GM23338 (cell line): ENCODE measurements at regions not wholly inside any gene's neighbourhood (a gene's known extent, or its start where the extent isn't known, plus 50 kb on each side); places are given as distances from the start of the nearest gene placed in this dataset.
A peak's percentile ranks its signal among the peaks of the same experiment; 100 is the strongest.

ENCODE experiments used
- ATAC-seq: fragments of 200-7000 bp; cut with Tn5 transposase; 3 replicates; pipeline ENCODE4 v1.9.1; 2020
- DNase-seq: peaks from one replicate; pipeline ENCODE4 v3.0.0-alpha.2; 2015; ENCODE audit warnings: low spot score
- H2AFZ ChIP-seq: fragments of 200-600 bp; sonication (generic); 2 replicates; pipeline ENCODE4 v1.8.0; 2016; ENCODE audit warnings: antibody characterized with exemption, mild to moderate bottlenecking, moderate library complexity
- H3F3A ChIP-seq: fragments of 200-600 bp; sonication (generic); replicated peaks from 2 replicates; pipeline ENCODE4 v1.8.0; 2017; ENCODE audit warnings: antibody characterized with exemption, mixed run types, low read depth
- H3K27ac ChIP-seq: fragments of 200-600 bp; sonication (generic); 2 replicates; pipeline ENCODE4 v1.6.1; 2016; ENCODE audit warnings: low read depth
- H3K27me3 ChIP-seq: fragments of 200-600 bp; sonication (generic); 2 replicates; pipeline ENCODE4 v1.8.0; 2016; ENCODE audit warnings: mild to moderate bottlenecking, mixed run types, moderate library complexity; ENCODE audit not compliant: insufficient read depth
- H3K36me3 ChIP-seq: fragments of 200-600 bp; sonication (generic); 2 replicates; pipeline ENCODE4 v1.8.0; 2016; ENCODE audit warnings: mild to moderate bottlenecking; ENCODE audit not compliant: insufficient read depth
- H3K4me1 ChIP-seq: fragments of 200-600 bp; sonication (generic); 2 replicates; pipeline ENCODE4 v1.8.0; 2016; ENCODE audit warnings: mild to moderate bottlenecking, moderate library complexity; ENCODE audit not compliant: insufficient read depth
- H3K4me2 ChIP-seq: fragments of 200-600 bp; sonication (generic); 2 replicates; pipeline ENCODE4 v1.7.1; 2017; ENCODE audit warnings: mixed run types
- H3K4me3 ChIP-seq: fragments of 200-600 bp; sonication (generic); 2 replicates; pipeline ENCODE4 v1.6.1; 2016; ENCODE audit warnings: mixed run types
- H3K79me2 ChIP-seq: fragments of 200-600 bp; sonication (generic); replicated peaks from 2 replicates; pipeline ENCODE4 v1.8.0; 2017; ENCODE audit warnings: mild to moderate bottlenecking; ENCODE audit not compliant: insufficient read depth
- H3K9me2 ChIP-seq: fragments of 200-600 bp; sonication (generic); 2 replicates; pipeline ENCODE4 v1.8.0; 2017; ENCODE audit not compliant: insufficient read depth
- H4K20me1 ChIP-seq: fragments of 200-600 bp; sonication (generic); replicated peaks from 2 replicates; pipeline ENCODE4 v1.8.0; 2017; ENCODE audit warnings: mild to moderate bottlenecking; ENCODE audit not compliant: insufficient read depth
- H3K27ac Mint-ChIP-seq: 2 replicates; pipeline ENCODE4 v1.8.0; 2020; ENCODE audit warnings: inconsistent platforms, mild to moderate bottlenecking, moderate library complexity, mixed read lengths
- H3K27me3 Mint-ChIP-seq: 3 replicates; pipeline ENCODE4 v1.8.0; 2022; ENCODE audit warnings: low read depth, mild to moderate bottlenecking, moderate library complexity, mixed read lengths, inconsistent platforms; ENCODE audit not compliant: insufficient read depth, poor library complexity
- H3K36me3 Mint-ChIP-seq: 3 replicates; pipeline ENCODE4 v1.8.0; 2021; ENCODE audit warnings: low read depth, mild to moderate bottlenecking, inconsistent platforms, moderate library complexity, mixed read lengths
- H3K4me1 Mint-ChIP-seq: 3 replicates; pipeline ENCODE4 v1.8.0; 2020; ENCODE audit warnings: mild to moderate bottlenecking, inconsistent platforms, mixed read lengths
- H3K4me3 Mint-ChIP-seq: 3 replicates; pipeline ENCODE4 v1.8.0; 2021; ENCODE audit warnings: moderate library complexity, mild to moderate bottlenecking, inconsistent platforms, mixed read lengths
- H3K9me3 Mint-ChIP-seq: 3 replicates; pipeline ENCODE4 v1.8.0; 2020; ENCODE audit warnings: moderate library complexity, mild to moderate bottlenecking, inconsistent platforms, mixed read lengths
- CREB1 ChIP-seq: fragments of 250-450 bp; sonication (Bioruptor Pico); IDR thresholded peaks from 2 replicates; pipeline ENCODE4 v1.5.0; 2020; ENCODE audit warnings: low read depth, mild to moderate bottlenecking, moderate library complexity
- ETS1 ChIP-seq: IDR thresholded peaks from 2 replicates; pipeline ENCODE4 v1.6.1; 2016; ENCODE audit warnings: antibody characterized with exemption
- EZH2 ChIP-seq: fragments of 200-600 bp; sonication (generic); IDR thresholded peaks from one replicate; pipeline ENCODE4 v1.8.0; 2017; ENCODE audit warnings: antibody characterized with exemption, mild to moderate bottlenecking, low read depth; ENCODE audit not compliant: unreplicated experiment
- EZH2phosphoT487 ChIP-seq: fragments of 200-600 bp; sonication (generic); IDR thresholded peaks from one replicate; pipeline ENCODE4 v1.8.1; 2018; ENCODE audit warnings: antibody characterized with exemption; ENCODE audit not compliant: unreplicated experiment
- JUNB ChIP-seq: IDR thresholded peaks from one replicate; pipeline ENCODE4 v1.6.1; 2016; ENCODE audit warnings: antibody characterized with exemption; ENCODE audit not compliant: unreplicated experiment
- NANOG ChIP-seq: IDR thresholded peaks from 2 replicates; pipeline ENCODE4 v1.6.1; 2016; ENCODE audit warnings: antibody characterized with exemption, borderline replicate concordance
- REST ChIP-seq: IDR thresholded peaks from one replicate; pipeline ENCODE4 v1.6.1; 2018; ENCODE audit warnings: antibody characterized with exemption; ENCODE audit not compliant: unreplicated experiment
- STAT1 ChIP-seq: IDR thresholded peaks from one replicate; pipeline ENCODE4 v1.6.1; 2016; ENCODE audit warnings: antibody characterized with exemption; ENCODE audit not compliant: unreplicated experiment
- ZNF331 ChIP-seq: fragments of 250-450 bp; sonication (Bioruptor Pico); IDR thresholded peaks from 2 replicates; pipeline ENCODE4 v1.5.0; 2020; ENCODE audit warnings: low read depth, mild to moderate bottlenecking, moderate library complexity
- ZNF462 ChIP-seq: fragments of 250-450 bp; sonication (Bioruptor Pico); IDR thresholded peaks from 2 replicates; pipeline ENCODE4 v1.5.0; 2020; ENCODE audit warnings: mild to moderate bottlenecking, moderate library complexity

GRCh38 chr4:52343595-52343994 is 292.5 kb downstream of the SPATA18 start:
- Mint-ChIP-seq H3K36me3 (peaks cover 39% of the 10 kb centered on the region), H3K4me3 (no peak overlapping the region; the same call in 2 of the 3 replicates), H3K27ac (peak overlapping the region; percentile 70), H3K9me3 (peaks cover 35% of the 10 kb centered on the region), H3K4me1 (peaks cover 23% of the 10 kb centered on the region), H3K27me3 (no peaks in the 10 kb centered on the region)
- Histone ChIP-seq H3F3A (no peaks in the 10 kb centered on the region), H3K4me3 (peak overlapping the region; percentile 13; the same call in 1 of the 2 replicates), H3K9me2 (peaks cover 18% of the 10 kb centered on the region), H3K27ac (peak overlapping the region; percentile 46; the same call in 1 of the 2 replicates), H3K27me3 (no peaks in the 10 kb centered on the region), H3K79me2 (no peaks in the 10 kb centered on the region), H3K4me1 (peaks cover 19% of the 10 kb centered on the region), H3K4me2 (peak overlapping the region; percentile 31), H4K20me1 (no peaks in the 10 kb centered on the region), H2AFZ (no peak overlapping the region), H3K36me3 (0 out of 2 replicates have a peak, but pooled peaks cover 11% of the 10 kb centered on the region)
- no peak for DNase-seq
- ATAC-seq: no peak; the same call in 2 of the 3 replicates
- TF ChIP-seq EZH2 (no peak), JUNB (no peak), NANOG (peak; percentile 69; the same call in 1 of the 2 replicates)

GRCh38 chr4:52350926-52351325 is 299.8 kb downstream of the SPATA18 start:
- no peaks in the 10 kb centered on the region for H3K79me2 ChIP-seq
- H3K4me2 ChIP-seq: no peak overlapping the region
- no peak overlapping the region for H3K27ac Mint-ChIP-seq
- no peaks in the 10 kb centered on the region for H3K4me1 Mint-ChIP-seq
- H3K4me3 Mint-ChIP-seq: no peak overlapping the region
- H3K36me3 ChIP-seq: no peaks in the 10 kb centered on the region
- no peak for ATAC-seq
- H3K27me3 ChIP-seq: no peaks in the 10 kb centered on the region
- H3K9me2 ChIP-seq: peaks cover 20% of the 10 kb centered on the region
- no peak overlapping the region for H3K4me3 ChIP-seq
- H3K27ac ChIP-seq: no peak overlapping the region
- H2AFZ ChIP-seq: no peak overlapping the region
- no peaks in the 10 kb centered on the region for H3K36me3 Mint-ChIP-seq
- H3F3A ChIP-seq: no peaks in the 10 kb centered on the region
- H4K20me1 ChIP-seq: no peaks in the 10 kb centered on the region
- peaks cover 3% of the 10 kb centered on the region for H3K27me3 Mint-ChIP-seq
- H3K4me1 ChIP-seq: no peaks in the 10 kb centered on the region
- peaks cover 5% of the 10 kb centered on the region; the same call in 1 of the 3 replicates for H3K9me3 Mint-ChIP-seq
- DNase-seq: no peak
- no peak for TF ChIP-seq EZH2phosphoT487
- TF ChIP-seq JUNB: no peak
- TF ChIP-seq REST: no peak
- TF ChIP-seq CREB1 (CRISPR knock-in tag): no peak
- TF ChIP-seq ETS1: no peak
- TF ChIP-seq STAT1: no peak
- TF ChIP-seq NANOG: no peak
- no peak for TF ChIP-seq EZH2
- TF ChIP-seq ZNF462 (CRISPR knock-in tag): no peak
- no peak for TF ChIP-seq ZNF331 (CRISPR knock-in tag)
